ENCODE measurements at regions not wholly inside any gene's neighbourhood (a gene's known extent, or its start where the extent isn't known, plus 50 kb on each side); places are given as distances from the start of the nearest gene placed in this dataset.

- peak overlapping the region; percentile 8 for H3K27ac Mint-ChIP-seq
- peaks cover 71% of the 10 kb centered on the region for H3K36me3 Mint-ChIP-seq (ENCODE audit: low read depth)
- no peak overlapping the region for H3K4me3 Mint-ChIP-seq
- no peaks in the 10 kb centered on the region for H3K27me3 Mint-ChIP-seq
- H3K4me1 Mint-ChIP-seq = peaks cover 71% of the 10 kb centered on the region
- intact Hi-C loops (cut with micrococcal nuclease) = no loop called here
- no peak for DNase-seq
- no peaks in the 10 kb centered on the region for H3K9me3 Mint-ChIP-seq
Measured at GRCh38 chr7:130922206-130923112, 188.5 kb upstream of the KLF14 start.

GRCh38 chr7:130923365-130923764 is 189.4 kb upstream of the KLF14 start:
- Mint-ChIP-seq H3K4me3 (no peak overlapping the region), H3K27ac (peak overlapping the region; percentile 9), H3K4me1 (peaks cover 71% of the 10 kb centered on the region), H3K27me3 (no peaks in the 10 kb centered on the region), H3K36me3 (ENCODE audit: low read depth) (peaks cover 68% of the 10 kb centered on the region), H3K9me3 (no peaks in the 10 kb centered on the region)
- DNase-seq = no peak
- intact Hi-C loops (cut with micrococcal nuclease) = no loop called here

GRCh38 chr7:130923930-130924329 is 189.9 kb upstream of the KLF14 start:
- Mint-ChIP-seq H3K27me3 (no peaks in the 10 kb centered on the region), H3K9me3 (no peaks in the 10 kb centered on the region), H3K4me1 (peaks cover 68% of the 10 kb centered on the region), H3K36me3 (ENCODE audit: low read depth) (peaks cover 64% of the 10 kb centered on the region), H3K4me3 (no peak overlapping the region), H3K27ac (no peak overlapping the region)
- intact Hi-C loops (cut with micrococcal nuclease) = no loop called here
- no peak for DNase-seq

GRCh38 chr7:130925136-130925794 is 191.3 kb upstream of the KLF14 start:
- DNase-seq = no peak
- Mint-ChIP-seq H3K4me3 (peak overlapping the region; percentile 51), H3K27ac (peak overlapping the region; percentile 82), H3K4me1 (peaks cover 66% of the 10 kb centered on the region), H3K36me3 (ENCODE audit: low read depth) (peaks cover 63% of the 10 kb centered on the region), H3K9me3 (no peaks in the 10 kb centered on the region), H3K27me3 (no peaks in the 10 kb centered on the region)
- intact Hi-C loops (cut with micrococcal nuclease) = loop anchor here (1.0 kb wide), 1 partner anchor 11 kb away; no protein-coding TSS in a partner anchor

- no peaks in the 10 kb centered on the region for H3K27me3 Mint-ChIP-seq
- H3K27ac Mint-ChIP-seq = peak overlapping the region; percentile 82
- H3K4me1 Mint-ChIP-seq = peaks cover 68% of the 10 kb centered on the region
- DNase-seq = peak; percentile 80
- H3K9me3 Mint-ChIP-seq = no peaks in the 10 kb centered on the region
- peak overlapping the region; percentile 66 for H3K4me3 Mint-ChIP-seq
- peaks cover 63% of the 10 kb centered on the region for H3K36me3 Mint-ChIP-seq (ENCODE audit: low read depth)
- intact Hi-C loops (cut with micrococcal nuclease) = loop anchor here (2.0 kb wide), 1 partner anchor 17 kb away; no protein-coding TSS in a partner anchor
Measured at GRCh38 chr7:130926001-130926691, 192.1 kb upstream of the KLF14 start.

GRCh38 chr7:130927062-130927461 is 193.1 kb upstream of the KLF14 start:
- Mint-ChIP-seq H3K36me3 (ENCODE audit: low read depth) (peaks cover 61% of the 10 kb centered on the region), H3K4me1 (peaks cover 74% of the 10 kb centered on the region), H3K9me3 (no peaks in the 10 kb centered on the region), H3K27ac (peak overlapping the region; percentile 82), H3K4me3 (peak overlapping the region; percentile 50), H3K27me3 (no peaks in the 10 kb centered on the region)
- DNase-seq = no peak
- intact Hi-C loops (cut with micrococcal nuclease) = loop anchor here (2.0 kb wide), 1 partner anchor 16 kb away; no protein-coding TSS in a partner anchor

GRCh38 chr7:130927564-130927963 is 193.6 kb upstream of the KLF14 start:
- Mint-ChIP-seq H3K27me3 (no peaks in the 10 kb centered on the region), H3K36me3 (ENCODE audit: low read depth) (peaks cover 59% of the 10 kb centered on the region), H3K4me1 (peaks cover 76% of the 10 kb centered on the region), H3K4me3 (peak overlapping the region; percentile 50), H3K27ac (peak overlapping the region; percentile 82), H3K9me3 (no peaks in the 10 kb centered on the region)
- intact Hi-C loops (cut with micrococcal nuclease) = loop anchor here (2.0 kb wide), 1 partner anchor 15 kb away; no protein-coding TSS in a partner anchor
- no peak for DNase-seq

GRCh38 chr7:130929896-130930659 is 196.1 kb upstream of the KLF14 start:
- H3K4me1 Mint-ChIP-seq = peaks cover 74% of the 10 kb centered on the region
- no peaks in the 10 kb centered on the region for H3K27me3 Mint-ChIP-seq
- H3K36me3 Mint-ChIP-seq (ENCODE audit: low read depth) = peaks cover 62% of the 10 kb centered on the region
- peak overlapping the region; percentile 51 for H3K27ac Mint-ChIP-seq
- DNase-seq = peak; percentile 71
- H3K9me3 Mint-ChIP-seq = no peaks in the 10 kb centered on the region
- H3K4me3 Mint-ChIP-seq = peak overlapping the region; percentile 0
- intact Hi-C loops (cut with micrococcal nuclease) = no loop called here

- Mint-ChIP-seq H3K36me3 (ENCODE audit: low read depth) (peaks cover 63% of the 10 kb centered on the region), H3K9me3 (no peaks in the 10 kb centered on the region), H3K27me3 (no peaks in the 10 kb centered on the region), H3K4me3 (peak overlapping the region; percentile 0), H3K4me1 (peaks cover 75% of the 10 kb centered on the region), H3K27ac (peak overlapping the region; percentile 51)
- DNase-seq = peak; percentile 54
- intact Hi-C loops (cut with micrococcal nuclease) = no loop called here
Measured at GRCh38 chr7:130930681-130931080, 196.7 kb upstream of the KLF14 start.

- Mint-ChIP-seq H3K9me3 (no peaks in the 10 kb centered on the region), H3K4me1 (peaks cover 75% of the 10 kb centered on the region)
- intact Hi-C loops (cut with micrococcal nuclease) = no loop called here
Measured at GRCh38 chr7:130931423-130931822, 197.4 kb upstream of the KLF14 start.

GRCh38 chr7:130932088-130932487 is 198.1 kb upstream of the KLF14 start:
- Mint-ChIP-seq H3K9me3 (no peaks in the 10 kb centered on the region), H3K27ac (peak overlapping the region; percentile 59), H3K4me1 (peaks cover 75% of the 10 kb centered on the region), H3K36me3 (ENCODE audit: low read depth) (peaks cover 71% of the 10 kb centered on the region), H3K4me3 (no peak overlapping the region), H3K27me3 (no peaks in the 10 kb centered on the region)
- intact Hi-C loops (cut with micrococcal nuclease) = no loop called here
- no peak for DNase-seq

More at GRCh38 chr7:130931423-130931822, 197.4 kb upstream of the KLF14 start:
- Mint-ChIP-seq H3K27ac (peak overlapping the region; percentile 39), H3K4me3 (no peak overlapping the region), H3K36me3 (ENCODE audit: low read depth) (peaks cover 68% of the 10 kb centered on the region), H3K27me3 (no peaks in the 10 kb centered on the region)
- DNase-seq = no peak

GRCh38 chr7:130932667-130933432 is 198.8 kb upstream of the KLF14 start:
- Mint-ChIP-seq H3K36me3 (ENCODE audit: low read depth) (peaks cover 69% of the 10 kb centered on the region), H3K9me3 (no peaks in the 10 kb centered on the region), H3K27ac (peak overlapping the region; percentile 21), H3K27me3 (no peaks in the 10 kb centered on the region), H3K4me1 (peaks cover 70% of the 10 kb centered on the region), H3K4me3 (no peak overlapping the region)
- intact Hi-C loops (cut with micrococcal nuclease) = no loop called here
- DNase-seq = no peak

All from activated CD4-positive, alpha-beta T cell treated with anti-CD3 and anti-CD28 coated beads, Interleukin-2, amount 10 ng/mL, durations not matched to agents 24 days and 14 days (primary cell).